HG03521 (cell line): ENCODE measurements at regions not wholly inside any gene's neighbourhood (a gene's known extent, or its start where the extent isn't known, plus 50 kb on each side); places are given as distances from the start of the nearest gene placed in this dataset.

Experiments
- ATAC-seq: cut with Tn5 transposase; IDR thresholded peaks from one replicate; pipeline ENCODE4 v1.9.1; 2021; ENCODE audit warnings: mild to moderate bottlenecking, moderate library complexity; ENCODE audit not compliant: unreplicated experiment

DNA sequence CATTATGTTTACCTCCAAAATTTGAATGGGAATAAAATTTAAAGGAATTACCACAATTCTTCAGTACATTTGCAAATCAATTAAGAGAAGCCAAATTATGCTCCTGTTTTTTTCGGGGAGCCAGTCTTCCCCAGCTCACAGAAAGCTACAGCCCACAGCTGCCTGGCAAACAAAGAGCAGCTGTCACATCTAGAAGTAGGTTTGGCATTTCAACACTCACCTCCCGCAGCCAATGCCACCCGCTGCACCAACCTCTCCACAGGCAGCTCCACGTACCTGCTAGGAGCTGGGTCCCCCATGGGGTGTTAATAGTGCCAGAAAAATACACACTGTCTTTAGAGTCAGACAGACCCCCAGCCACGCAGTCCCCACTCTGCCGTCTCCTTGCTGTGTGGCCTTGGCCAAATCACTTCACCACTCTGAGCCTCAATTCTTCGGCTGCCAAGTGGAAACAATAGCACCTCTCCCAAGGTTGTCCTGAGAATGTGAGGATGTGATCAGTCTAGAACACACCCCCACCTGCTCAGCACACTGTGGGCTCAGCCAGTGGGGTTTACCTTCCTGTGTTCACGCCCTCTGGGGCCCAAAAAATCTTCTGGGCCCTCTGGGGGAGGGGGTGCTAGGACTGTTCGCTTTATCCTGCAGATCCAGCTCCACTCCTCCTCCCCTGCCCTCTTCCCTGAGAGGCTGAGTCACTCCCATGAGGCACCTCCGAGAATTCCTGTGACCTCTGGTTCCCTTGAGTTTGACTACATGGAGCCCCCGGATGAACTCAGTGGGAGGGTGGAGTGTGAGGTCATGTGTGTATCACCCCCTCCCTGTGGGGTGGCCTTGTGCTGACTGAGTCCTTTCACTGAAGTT lies 204.3 kb upstream of the GRIK3 start:
- no peak for ATAC-seq

DNA sequence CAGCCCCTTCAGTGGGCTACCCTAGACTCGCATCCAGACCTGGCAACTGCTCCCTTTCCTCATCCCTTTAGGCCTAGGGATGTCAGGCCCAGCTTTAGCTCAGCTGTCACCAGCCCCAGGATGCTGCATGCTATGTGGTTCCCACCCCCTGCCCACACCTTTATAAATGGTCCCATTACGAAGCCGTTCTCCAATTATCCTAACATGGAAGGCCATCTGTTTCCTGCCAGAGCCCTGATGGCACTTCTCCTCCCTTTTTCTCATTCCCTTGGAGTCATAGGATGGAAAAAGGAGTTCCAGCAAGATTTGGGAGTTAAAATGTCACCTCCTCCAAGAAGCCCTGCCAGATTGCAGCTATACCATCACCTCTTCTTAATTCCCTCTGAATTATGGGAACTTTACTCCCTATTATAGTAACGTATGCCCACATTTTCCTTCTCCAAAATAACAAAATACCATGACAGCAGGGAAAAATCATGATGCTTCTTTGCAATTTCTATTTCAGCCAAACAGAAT lies 205.0 kb upstream of the GRIK3 start:
- no peak for ATAC-seq

DNA sequence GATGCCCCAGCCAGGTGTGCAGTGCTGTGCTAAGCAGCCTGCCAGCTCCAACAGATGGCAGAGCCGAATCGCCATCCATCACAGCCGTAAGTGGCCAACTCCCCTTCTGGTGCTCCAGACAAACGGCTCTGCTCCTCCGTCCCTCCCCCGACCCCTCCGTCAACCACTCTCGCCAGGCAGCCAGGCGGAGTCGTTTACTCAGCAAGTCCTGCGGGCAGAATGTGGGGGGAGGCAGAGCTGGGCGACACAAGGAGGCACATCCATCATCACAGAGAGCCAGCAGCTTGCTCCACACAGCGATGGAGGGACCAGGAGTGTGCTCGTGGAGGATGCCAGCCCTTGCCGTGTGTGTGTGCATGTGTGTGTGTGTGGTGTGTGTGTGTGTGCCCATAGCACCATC lies 206.6 kb upstream of the GRIK3 start:
- no peak for ATAC-seq

DNA sequence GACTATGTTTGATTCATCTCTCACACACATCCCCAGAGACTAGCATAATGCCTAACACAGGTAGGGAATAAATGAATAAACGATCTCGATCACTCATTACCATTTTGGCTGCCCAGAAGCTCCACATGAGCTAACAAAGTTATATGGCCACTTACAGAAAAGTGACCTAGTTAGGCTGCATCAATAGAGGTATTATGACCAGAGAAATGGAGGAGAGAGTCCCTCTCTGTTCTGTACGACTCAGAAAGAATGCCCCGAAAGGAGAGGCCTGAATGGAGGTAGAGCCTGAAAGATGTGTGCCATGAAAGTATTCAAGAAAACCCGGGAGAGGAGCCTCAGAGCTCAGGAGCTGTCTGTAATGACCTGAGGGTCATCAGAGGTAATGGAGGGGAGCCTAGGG lies 208.2 kb upstream of the GRIK3 start:
- ATAC-seq: no peak

DNA sequence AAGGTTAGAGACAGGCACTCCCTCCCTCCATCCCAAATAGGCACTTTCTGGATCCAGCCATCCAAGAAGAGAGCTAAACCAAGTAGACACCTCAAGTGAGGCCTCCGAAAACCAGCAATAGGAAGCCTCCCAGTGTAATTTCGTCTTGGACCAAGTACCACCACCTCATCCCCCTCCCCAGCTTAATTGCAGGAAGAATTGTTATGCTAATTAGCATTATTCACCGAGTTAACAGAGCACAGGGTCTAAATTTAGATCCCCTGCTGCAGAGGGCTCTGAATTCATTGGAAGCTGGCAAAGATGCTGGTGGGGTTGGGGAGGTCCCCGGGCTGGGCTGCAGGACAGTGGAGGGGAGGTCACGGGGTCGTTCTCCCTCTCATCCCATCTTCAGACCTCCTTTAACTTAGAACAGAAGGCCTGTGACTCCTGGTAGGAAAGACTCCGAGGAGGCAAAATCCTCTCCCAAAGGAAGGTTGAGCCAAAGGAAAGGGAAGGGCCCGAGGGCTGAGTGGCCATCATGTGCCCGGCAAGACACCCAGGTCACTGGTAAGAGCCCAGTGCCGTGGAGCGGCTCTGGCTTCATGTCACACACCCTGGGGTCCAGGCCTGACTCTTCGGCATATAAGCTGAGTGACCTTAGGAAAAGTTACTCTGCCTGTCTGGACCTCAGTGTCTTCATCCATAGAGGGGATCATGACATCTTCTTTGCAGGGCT lies 209.2 kb upstream of the GRIK3 start:
- no peak for ATAC-seq

DNA sequence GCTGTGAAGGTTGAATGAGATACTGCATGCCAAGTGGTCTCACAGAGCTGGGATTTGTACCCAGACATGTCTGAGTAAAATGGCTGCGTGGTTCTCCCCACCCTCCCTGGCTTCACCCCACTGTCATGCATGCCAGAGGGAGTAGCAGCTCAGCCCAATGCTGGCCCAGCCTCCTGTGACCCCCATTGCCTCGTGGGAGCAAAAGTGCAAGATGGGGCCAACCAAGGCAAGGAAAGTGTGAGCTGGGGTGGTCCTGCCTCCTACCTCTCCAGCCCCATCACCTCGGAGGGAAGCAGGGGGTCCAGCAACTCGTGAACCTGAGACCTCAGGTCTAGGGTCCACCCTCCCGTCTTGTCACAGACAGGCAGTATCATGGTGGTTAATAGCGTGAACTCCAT lies 209.8 kb upstream of the GRIK3 start:
- ATAC-seq: no peak

DNA sequence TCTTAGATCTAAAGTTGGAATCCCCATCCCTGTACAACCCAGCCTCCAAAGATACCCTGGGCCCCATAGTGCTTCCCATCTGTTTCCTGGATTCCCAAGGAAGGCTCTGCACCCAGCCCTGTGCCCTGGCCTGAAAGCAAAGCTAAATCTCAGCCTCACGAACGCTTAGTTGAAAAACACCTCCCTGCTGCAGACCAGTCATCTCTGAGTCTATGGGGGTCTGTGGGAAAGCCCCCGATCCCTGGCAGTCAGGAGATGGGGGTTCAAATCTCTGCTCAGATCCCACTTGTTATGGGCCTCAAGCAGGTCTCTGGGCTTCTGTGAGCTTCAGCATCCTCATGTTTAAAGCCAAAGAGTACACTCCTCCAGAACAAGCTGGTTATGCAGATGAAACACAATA lies 210.5 kb upstream of the GRIK3 start:
- ATAC-seq: no peak

DNA sequence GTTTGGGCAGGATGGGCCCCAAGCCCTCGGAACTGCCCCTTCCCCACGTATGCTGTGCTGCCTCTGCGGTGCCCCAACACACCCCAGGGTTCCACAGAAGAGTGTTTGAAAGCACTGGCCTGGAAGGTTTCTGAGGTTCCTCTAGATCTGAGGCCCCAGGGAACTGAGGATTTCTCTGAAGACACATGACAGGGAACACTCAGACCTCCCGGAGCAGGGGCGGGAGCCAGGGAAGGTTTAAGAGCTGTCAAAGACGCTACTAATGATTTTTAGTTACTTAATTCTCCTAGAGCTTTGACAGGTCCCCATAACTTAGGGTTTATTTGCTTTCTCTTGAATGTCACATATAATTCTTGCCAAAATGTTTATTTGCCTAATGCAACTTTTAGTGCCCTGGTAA lies 212.3 kb upstream of the GRIK3 start:
- ATAC-seq: no peak

DNA sequence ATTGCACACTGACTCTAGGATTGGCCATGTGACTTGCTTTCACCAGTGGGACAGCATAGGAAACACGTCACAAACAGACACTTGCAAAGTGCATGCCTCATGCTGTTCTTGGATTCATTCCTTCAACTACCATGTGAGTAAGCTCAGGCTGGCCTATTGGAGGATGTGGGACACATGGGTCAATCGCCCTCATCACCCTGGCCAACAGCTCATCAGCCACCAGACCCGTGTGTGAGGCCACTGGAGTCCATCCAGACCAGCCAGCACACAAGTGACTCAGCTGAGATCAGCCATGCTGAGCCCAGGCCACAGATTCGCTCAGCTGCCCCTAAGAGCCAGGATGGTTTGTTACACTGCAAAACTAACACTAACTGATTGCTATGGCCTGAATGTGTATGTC lies 216.1 kb upstream of the GRIK3 start:
- ATAC-seq: no peak

DNA sequence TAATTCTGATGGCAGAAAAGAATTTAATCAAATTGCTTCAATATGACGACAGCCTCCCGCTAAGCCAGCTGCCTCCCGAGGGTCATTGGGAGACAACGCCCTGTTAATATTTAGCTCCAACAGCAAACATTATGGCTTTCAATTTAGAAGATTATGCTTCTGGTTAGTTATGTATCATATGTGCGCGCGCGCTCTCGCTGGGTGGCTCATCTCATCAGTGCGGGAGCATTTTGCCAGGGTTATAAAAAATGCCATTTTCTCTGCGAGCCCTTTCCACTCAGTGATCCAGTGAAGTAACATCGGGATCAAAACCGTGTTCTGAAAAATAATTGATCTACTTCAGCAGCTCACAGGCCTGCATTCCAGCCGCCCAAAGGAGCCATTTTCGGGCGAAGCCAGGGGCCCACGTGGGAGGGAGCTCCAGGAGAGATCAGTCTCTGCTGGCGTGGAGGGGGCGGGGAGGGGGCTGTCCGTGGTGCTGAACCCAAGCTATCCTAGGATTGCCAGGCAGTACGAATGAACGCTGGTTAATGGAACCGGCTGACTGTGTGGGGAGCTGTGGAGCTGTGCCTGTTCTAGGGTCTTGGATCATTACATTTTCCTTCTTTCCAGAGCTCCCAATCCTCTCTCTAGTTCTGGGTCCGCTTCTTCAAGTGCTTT lies 219.1 kb upstream of the ZC3H12A start:
- no peak for ATAC-seq

DNA sequence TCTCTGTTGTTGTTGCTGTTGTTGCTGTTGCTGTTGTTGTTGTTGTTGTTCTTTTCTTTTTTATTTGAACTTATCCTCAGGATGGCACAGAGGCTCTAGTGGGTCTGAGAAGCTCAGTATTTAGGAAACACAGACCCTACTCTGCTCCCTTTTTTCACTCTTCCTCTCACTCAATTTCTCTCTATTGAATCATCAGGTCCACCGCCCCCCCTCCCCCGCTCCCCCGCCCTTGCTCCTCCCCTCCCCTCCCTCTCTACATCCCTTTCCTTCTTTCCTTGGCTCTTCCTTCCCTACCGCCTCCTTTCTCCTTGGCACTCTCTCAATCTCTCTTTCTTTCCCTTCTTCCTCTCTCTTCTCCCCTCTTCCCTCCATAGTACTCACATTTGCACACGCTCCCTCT lies 218.5 kb upstream of the ZC3H12A start:
- ATAC-seq: no peak

DNA sequence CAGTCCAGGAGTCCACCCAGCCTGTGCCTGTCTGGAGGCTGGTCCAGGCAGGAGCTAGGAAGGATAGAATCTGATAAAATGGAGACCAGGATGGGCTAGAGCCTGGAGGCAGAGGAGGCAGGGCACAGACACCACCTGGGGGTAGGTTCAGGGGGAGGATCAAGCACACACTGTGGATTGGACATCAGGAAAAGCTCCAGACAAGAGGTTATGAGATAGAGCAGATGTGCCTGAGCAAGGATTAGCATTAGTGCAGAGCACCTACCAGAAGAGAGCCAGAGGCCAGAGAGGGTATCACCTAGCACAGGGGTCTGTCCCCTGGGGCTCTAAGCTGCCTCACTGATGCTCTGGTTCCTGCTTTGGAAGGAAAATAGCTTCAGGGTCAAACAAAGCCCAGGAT lies 216.7 kb upstream of the ZC3H12A start:
- ATAC-seq: no peak

DNA sequence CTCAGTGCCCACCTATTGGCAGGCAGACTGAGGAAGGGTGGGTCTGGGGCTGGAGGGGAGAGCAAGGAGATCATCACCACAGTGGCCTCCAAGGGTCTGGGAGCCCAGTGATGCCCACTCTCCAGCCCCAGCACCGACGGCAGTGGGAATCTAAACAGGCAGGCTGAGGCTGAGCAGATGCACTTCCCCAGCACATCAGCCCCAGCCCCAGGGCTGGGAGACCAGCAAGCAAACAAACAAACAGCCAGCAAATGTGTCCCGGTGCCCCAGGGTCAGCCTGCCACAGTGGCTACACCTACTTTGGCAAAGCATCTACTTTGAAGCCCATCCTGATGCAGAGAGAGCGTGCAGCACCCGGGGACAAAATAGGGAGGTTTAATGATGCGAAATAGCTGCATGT lies 216.3 kb upstream of the ZC3H12A start:
- no peak for ATAC-seq

DNA sequence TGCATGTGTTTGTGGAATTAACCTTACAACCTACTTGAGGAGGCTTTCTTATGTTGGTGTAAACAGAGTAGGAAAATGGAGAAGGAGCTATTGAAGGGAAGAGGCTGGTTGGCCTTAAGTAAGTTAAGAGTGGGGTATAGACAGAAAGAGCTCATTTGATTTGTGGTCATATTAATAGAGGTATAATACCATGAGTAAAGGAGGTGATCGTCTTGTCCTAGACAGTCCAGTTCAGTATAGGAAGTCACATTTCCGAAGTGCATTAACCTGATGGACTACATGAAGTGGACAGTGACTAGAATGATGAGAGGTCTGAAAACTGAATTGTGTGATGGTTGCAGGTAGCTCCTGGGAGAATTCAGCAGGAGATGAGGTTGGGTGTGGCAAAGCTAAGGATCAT lies 215.4 kb upstream of the ZC3H12A start:
- ATAC-seq: no peak

DNA sequence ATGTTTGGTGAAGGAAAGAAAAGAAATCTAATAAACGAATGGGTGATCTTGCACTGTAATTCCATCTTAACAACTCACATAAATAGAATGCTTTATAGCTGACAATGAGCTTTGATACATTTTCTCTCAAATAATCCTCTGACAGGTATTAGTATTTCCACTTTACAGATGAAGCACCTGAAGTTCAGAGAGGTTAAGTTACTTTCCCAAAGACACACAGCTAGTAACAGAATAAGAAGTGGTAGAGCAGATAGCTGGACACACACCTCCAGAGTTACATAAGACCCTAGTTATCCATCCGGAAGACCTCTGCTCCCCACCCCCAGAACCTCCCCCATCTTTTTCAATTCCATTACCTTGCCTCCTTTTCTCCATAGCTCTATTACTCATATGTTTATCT lies 213.3 kb upstream of the ZC3H12A start:
- no peak for ATAC-seq

DNA sequence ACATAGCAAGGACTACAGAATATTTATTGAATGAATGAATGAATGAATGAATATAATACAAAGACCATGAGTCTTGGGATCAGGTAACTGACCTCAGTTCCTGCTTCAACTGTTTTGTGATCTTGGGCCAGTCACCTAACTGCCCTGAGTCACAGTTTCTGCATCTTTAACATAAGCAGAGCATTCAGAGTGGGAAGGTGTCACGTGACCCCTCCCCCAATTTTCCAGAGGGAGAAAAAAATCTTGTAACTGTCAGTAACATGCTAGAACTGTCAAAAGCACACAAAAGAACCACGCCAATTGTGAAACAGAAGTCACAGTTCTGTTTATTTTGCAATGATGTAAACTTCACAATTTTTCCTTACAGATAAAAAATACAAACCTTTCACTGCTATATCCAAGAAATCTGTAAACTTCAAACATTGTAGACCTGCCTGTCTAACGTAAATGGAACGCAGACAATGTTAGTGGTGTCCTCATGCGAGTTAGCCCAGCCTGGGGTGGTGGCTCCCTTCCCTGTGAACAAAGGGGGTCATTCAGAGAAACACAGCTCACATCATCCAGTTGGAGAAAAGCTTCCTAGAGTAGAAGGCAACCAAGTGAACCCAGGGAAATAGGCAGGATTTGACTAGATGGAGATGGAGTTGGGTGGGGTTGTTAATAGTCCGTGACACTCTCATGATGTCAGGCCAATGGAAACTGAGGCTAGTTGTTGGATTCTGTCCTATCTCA lies 211.8 kb upstream of the ZC3H12A start:
- ATAC-seq: no peak

DNA sequence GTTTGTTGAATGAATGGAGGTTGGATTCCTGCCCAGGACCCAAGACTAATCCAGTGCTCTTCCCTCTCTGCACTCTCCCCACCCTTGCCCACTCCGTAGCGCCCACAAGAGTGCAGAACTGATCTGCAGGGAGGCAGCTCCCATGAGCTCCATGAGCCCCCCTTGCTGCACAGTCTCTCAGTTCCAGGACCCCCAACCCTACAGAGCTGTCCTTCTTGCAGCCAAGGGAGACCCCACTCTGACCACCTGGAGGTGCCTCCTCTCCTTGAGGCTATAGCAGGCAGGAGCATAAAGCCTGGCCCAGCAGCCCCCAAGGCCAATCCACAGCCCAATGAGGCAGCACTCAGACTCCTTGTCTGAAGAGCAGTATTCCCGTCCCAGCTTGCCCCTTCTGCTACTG lies 209.2 kb upstream of the ZC3H12A start:
- no peak for ATAC-seq

DNA sequence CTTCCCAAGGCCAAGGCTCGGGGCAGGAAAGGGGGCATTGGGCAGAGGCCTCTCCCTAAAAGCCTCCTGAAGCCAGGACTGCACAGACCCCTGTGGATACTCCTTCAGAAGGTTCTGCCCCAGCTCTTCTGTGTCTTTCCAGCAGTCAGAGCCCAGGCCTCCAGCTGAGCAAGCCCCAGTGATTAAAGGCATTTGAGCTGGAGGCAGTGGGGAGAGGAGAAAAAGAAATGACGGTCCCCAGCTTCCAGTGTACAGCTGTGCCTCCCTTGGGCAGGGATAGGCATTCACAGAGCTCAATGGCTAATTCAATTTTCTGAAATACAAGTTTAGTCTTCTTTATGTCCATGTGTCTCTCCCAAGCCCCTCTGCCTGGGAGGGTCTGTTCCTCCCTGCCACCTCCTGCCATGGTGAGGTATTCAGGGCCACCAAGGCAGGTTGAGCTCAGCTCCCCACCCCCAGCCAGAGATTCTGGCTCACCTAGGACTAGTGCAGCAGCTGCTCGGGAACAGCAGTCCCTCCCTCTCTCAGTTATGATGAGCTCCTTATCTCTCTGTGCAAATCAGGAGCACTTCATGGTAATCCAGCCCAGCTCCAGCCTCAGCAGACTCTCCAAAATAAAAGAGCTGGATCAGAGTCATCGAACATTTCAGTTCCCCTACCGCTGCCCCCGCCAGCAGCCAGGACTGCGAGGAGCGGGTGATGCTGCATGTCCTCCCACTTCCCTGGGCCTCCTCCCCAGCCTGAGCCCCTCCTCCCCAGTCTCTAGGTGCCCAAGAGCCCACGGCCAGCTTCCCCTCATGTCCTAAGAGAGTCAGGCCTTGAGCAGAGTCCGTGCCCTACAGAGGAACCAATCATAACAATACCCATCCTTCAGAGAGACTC lies 208.4 kb upstream of the ZC3H12A start:
- no peak for ATAC-seq

DNA sequence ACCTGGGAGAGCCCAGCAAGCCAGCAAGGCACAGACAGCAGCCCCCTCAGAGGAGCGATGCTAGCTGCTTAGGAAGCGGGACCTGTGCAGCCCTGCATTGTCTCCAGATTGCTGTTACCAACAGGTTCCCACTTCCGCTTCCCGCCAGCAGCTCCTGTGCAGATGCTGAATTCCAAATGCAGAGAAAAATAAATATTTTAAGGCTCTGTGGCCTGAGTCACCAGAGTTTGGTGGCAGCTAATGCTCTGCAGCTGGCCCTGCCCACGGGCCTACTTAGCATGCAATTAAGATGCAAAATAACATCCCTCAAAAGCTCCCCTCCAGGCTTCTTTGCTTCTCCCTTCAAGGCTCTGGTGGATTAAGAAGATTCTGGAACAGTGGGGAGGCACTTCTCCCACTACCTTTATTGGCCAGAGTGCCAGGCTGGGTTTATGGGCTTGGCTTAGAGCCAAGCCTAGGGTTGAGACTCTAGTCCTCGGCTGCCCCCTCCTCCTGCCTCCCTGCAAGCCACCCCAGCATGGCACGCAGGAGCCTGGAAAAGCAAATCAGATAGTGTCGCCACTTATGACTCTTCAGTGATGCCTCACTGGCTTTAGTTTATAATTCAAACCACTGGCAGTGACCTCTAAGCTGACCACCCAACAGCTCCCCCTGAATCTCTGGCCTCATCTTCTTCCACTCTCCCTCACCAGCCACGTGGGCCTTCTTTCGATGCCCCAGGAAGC lies 207.1 kb upstream of the ZC3H12A start:
- ATAC-seq: no peak
